GM19395 (cell line): ENCODE measurements at regions not wholly inside any gene's neighbourhood (a gene's known extent, or its start where the extent isn't known, plus 50 kb on each side); places are given as distances from the start of the nearest gene placed in this dataset.

Source experiments
- ATAC-seq: cut with Tn5 transposase; IDR thresholded peaks from one replicate; pipeline ENCODE4 v1.9.1; 2021; ENCODE audit warnings: mild to moderate bottlenecking, moderate library complexity; ENCODE audit not compliant: unreplicated experiment

- ATAC-seq, result no peak
These were observed 691.3 kb downstream of the SORCS1 start for GRCh38 chr10:106473129-106473685.

- no peak for ATAC-seq
These were observed 697.0 kb downstream of the SORCS1 start for GRCh38 chr10:106467506-106467905.

- no peak for ATAC-seq
These were observed 707.0 kb downstream of the SORCS1 start for GRCh38 chr10:106457522-106457921.

GRCh38 chr10:106454233-106454632 is 710.3 kb downstream of the SORCS1 start:
- no peak for ATAC-seq

DNA sequence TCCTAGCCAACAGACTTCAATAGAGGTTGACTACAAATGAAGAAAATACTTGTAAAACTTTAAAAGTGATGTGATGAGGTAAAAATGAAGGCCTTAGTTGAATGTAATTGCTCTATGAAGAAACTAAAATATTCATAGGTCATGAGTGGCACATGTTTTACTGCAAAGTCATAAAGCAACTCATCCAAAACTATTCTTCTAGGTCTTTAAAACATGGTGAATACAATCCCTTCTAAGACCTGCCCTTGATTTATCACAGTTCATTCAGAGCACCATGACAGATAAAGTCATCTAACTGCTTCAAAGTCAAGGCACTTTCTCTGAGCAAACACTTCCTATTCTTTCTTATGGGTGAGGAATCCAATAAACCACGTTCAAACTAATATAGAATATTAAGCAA is 713.5 kb downstream of the SORCS1 start:
- no peak for ATAC-seq

- no peak for ATAC-seq
These were observed 717.6 kb downstream of the SORCS1 start for GRCh38 chr10:106446920-106447319.

- ATAC-seq, result no peak
These were observed 722.3 kb downstream of the SORCS1 start for GRCh38 chr10:106442223-106442622.

DNA sequence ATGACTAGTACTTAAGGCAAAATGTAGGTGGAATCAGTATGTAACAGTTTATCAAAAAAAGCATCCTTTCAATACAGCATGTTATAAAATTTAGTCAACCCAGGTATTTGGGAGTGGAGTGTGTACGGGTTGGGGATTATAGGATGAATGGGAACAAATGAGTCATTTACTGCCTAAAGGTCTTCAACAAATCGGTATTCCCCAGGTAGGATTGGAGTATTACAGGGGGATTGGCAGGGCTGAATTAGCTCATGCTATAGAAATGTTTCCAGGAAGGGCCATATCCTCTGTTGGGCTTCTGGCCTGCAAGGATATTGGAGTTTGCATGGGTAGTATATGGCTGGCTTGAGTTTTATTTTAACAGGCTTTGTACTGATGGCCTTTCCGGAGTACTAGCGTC is 723.7 kb downstream of the SORCS1 start:
- ATAC-seq, result no peak

- ATAC-seq, result no peak
These were observed 724.2 kb downstream of the SORCS1 start for GRCh38 chr10:106440355-106440754.

GRCh38 chr10:106439366-106439765 is 725.1 kb downstream of the SORCS1 start:
- no peak for ATAC-seq

- ATAC-seq, result no peak
These were observed 726.1 kb downstream of the SORCS1 start for GRCh38 chr10:106438386-106438785.

DNA sequence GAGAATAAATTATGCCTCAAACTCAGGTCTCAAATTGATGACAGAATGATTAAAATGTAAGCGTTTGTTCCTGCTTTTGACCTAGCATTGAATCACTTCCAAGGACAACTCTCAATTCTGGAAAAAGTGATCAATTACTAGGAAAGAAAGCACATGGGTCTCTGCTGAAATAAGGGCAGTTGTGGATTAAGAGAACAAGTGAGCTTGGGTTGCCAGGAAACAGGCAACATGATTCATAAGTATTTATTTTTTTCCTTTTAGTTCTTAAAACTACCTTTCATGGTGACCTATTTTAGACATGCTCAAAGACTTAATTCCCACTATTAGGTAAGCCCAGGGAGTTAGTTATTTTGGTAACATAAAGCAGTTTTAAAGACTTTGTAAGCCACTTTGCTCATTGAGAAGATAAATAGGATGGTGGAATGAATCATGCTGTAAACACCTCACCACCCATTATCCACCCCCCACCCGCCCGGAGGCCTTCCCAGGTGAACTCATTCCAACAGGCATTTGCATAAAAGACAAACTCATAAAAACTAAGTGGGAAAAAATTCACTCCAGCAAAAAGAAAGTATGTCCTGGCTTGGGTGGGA is 728.3 kb downstream of the SORCS1 start:
- ATAC-seq, result no peak

DNA sequence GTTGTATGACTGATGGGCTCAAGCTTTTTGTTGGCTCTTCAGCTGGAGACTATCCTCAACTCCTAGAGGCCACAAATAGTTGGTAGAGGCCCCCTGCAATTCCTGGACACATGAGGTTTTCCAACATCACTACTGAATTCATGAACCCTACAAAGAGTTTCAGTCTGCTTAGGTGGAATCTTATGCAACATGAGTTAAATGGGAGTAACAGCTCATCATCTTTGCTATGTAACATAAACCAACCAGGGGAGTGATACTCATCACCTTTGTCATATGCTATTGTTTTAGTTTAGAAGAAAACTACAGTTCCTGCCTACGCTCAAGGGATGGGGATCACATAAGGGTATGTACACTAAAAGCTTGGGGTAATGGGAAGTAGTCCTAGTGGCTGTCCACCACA is 729.4 kb downstream of the SORCS1 start:
- ATAC-seq, result no peak

DNA sequence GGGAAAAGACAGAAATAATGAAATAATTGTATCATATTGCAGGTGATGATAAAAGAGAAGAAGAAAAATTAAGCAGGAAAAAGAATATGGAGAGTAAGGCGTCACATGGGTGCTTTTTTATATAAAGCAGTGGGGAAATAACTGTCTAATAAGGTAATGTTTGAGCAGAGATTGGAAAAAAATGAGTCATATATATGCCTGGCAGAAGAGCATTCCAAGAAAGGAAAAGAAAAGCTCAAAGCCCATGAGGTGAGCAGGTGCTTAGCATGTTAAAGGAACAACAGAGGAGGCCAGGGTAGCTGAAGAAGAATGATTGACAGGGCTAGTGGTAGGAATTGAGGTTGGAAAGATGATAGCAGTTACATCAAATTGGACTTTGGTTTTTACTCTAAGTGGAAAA is 739.5 kb downstream of the SORCS1 start:
- ATAC-seq, result no peak

- ATAC-seq, result no peak
These were observed 740.5 kb downstream of the SORCS1 start for GRCh38 chr10:106424054-106424453.

DNA sequence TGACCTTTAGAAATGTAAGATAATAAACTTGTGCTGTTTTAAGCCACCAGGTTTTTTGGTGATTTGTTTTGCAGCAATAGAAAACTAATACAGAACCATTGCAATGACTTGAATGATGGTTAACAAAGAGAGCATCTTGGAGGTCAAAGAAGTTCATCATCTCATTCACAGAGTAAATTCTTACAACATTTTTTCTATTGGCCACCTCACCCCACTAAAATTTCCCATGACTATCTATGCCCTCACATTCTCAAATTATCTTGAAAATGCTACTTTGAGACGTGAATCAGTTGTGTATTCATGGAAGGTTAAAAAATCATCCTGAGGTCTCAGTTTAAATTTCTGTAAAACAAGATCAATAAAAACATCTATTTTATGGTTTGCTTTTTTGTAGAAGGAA is 754.2 kb downstream of the SORCS1 start:
- no peak for ATAC-seq

DNA sequence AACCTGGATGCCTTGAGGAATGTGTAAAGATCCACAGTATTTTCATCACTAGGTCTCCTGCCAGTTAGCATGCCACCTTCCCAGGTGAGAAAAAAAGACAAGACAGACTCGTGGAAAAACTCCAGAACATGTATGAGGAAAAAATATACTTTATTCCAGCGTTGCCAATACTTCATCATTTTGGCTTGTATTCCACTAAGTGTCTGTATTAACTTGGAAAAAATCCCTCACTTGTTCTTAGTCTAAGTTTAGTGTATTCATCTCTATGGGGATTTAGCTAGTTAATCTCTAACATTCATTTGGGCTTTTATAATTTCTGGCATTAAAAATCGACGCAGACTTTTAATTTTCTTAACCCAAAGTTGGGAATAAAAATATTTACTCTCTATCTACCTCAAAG is 759.4 kb downstream of the SORCS1 start:
- no peak for ATAC-seq

GRCh38 chr10:106402458-106402857 is 762.0 kb downstream of the SORCS1 start:
- no peak for ATAC-seq

GRCh38 chr10:106401967-106402366 is 762.5 kb downstream of the SORCS1 start:
- ATAC-seq, result no peak

- ATAC-seq, result no peak
These were observed 763.3 kb downstream of the SORCS1 start for GRCh38 chr10:106401161-106401560.

DNA sequence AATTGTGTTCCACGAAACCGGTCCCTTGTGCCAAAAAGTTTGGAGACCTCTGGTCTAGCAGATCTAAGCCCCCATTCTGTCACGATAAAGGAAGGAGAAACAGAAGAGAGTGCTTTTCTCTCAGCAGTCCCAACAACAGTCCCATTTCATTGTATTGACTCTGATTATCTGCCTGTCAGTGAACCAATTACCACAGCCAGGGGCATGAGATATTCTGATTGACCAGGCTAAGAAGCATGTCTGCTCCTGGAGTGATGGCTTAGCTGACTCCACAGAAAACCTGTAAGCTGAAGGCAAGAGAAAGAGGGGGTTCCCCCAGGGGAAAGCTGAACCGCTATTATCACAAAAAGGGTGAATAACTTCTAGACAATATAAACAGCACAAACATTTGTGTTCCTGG is 765.4 kb downstream of the SORCS1 start:
- ATAC-seq, result no peak

DNA sequence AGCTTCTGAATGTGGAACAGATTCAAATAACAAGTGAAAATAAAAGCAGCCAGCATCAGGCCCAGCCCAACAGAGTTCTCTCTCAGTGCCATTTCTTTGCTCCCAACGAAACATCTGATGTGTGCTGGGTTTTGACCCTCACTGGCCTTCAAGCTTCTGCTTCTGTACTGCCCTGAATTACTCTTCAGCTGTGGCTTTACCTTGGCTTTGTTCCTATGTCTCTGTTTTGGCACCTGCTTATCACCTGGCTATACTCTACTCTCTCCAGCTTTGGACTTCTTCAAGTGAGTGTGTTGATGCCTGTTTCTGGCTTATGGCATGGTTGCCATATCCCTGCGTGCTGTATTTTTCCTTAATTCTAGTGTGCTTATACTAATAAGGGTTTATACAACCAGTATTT is 768.3 kb downstream of the SORCS1 start:
- ATAC-seq, result no peak

DNA sequence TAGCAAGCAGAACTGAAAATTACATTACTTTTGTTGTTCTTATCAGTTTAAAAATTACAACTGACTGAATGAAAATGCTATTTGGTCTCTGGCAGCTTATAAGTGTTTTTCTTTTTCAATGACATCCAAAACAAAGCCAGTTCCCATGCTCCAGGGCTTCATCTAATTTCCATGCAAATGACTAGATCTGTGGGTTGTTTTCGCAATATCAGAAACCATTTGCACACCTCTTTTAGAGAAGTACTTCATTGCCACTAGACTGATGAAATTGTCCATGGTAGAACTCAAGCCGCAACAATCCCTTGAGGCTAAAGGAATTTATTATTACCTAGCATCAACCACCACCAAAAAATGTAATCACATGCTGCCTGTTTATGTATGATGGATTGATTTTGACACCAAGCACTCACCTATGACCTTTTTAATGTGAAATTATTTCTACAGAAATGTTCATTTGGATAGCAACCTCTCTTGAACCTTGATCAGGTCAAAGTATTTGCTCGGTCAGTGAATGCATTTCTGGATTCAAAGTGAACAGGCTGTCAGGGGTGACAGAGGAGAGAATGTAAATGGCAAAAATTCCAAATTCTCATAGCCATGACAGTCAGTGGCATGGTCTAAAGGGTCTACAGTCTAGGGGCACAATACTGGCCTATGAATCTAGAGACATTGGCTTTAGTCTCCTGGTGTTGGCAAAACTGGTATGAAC is 769.3 kb downstream of the SORCS1 start:
- no peak for ATAC-seq
